Heart left ventricle (tissue), 13 donors: ENCODE measurements at regions not wholly inside any gene's neighbourhood (a gene's known extent, or its start where the extent isn't known, plus 50 kb on each side); places are given as distances from the start of the nearest gene placed in this dataset.

Experiments used
- POLR2A ChIP-seq, 2 donors: fragments of 450-650 bp; IDR thresholded peaks; one replicate each; pipeline ENCODE4 v1.6.1; 2017; ENCODE audit warnings: antibody characterized with exemption in 2 of 2, mild to moderate bottlenecking in 2 of 2, moderate library complexity in 2 of 2
- TF ChIP-seq, protein P1 (sequence below), 12 donors: fragments of 200-600 bp; sonication (generic) in 4 of 12; IDR thresholded peaks; one replicate each; pipeline versions ENCODE4 v1.5.0 to v1.8.0; 2018 to 2022; ENCODE audit warnings: antibody characterized with exemption in 12 of 12, mild to moderate bottlenecking in 5 of 12
- donor health status: ischemic (EF 13 %, LVEDD 7.1; RV severe dilation, severe dysfunction).
- donor health status: DM: no; HTN: yes; CAD: no.
- donor health status: DM: no; HTN: no; CAD: no.
- donor health status: ischemic (EF 25% LVEDD 6.9; RV normal size, moderate dysfunction).
- donor health status: ischemic (EF 25% LVEDD 5.7; RV mildly dilated, moderate dysfunction).
- donor health status: ischemic (EF 35%, LVEDD 5.7; RV mildly dilated, moderate dysfunction).
- donor health status: nonischemic (EF 11% LVEDD 7.7; RV severe dilation, severe dysfunction).
- donor health status: DM: yes; HTN: yes; CAD: no.
- donor health status: PGD.
- donor health status: ischemic (EF 29% LVEDD 5.4; RV normal size, mild dysfunction).
- donor health status: nonischemic (EF 23%, LVEDD 6.1; RV moderate dilation, normal function).

DNA sequence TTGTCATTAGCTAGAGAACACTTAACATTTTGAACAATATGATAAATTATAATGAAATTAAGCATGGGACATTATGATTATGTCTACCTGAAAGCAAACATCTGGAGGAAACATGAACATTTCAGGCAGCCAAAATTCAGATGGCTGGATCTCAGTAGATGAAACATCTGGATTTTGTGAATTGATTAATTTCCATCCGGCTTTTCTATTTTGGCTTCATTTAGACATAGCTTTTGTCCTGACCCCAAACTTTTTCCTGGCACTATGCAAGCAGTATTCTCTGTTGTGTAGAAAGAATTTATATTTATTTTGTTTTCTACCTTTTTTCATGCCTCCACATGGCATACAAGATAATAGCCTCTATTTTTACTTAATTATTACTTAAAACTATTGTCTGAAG is 186.3 kb downstream of the OGFRL1 start:
- TF ChIP-seq, protein P1, sequence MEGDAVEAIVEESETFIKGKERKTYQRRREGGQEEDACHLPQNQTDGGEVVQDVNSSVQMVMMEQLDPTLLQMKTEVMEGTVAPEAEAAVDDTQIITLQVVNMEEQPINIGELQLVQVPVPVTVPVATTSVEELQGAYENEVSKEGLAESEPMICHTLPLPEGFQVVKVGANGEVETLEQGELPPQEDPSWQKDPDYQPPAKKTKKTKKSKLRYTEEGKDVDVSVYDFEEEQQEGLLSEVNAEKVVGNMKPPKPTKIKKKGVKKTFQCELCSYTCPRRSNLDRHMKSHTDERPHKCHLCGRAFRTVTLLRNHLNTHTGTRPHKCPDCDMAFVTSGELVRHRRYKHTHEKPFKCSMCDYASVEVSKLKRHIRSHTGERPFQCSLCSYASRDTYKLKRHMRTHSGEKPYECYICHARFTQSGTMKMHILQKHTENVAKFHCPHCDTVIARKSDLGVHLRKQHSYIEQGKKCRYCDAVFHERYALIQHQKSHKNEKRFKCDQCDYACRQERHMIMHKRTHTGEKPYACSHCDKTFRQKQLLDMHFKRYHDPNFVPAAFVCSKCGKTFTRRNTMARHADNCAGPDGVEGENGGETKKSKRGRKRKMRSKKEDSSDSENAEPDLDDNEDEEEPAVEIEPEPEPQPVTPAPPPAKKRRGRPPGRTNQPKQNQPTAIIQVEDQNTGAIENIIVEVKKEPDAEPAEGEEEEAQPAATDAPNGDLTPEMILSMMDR (IDR thresholded peaks at IDR 0.05), result no peak
- no peak for TF ChIP-seq POLR2A (IDR thresholded peaks at IDR 0.05)
